Liver (tissue), 8 donors: ENCODE measurements at regions not wholly inside any gene's neighbourhood (a gene's known extent, or its start where the extent isn't known, plus 50 kb on each side); places are given as distances from the start of the nearest gene placed in this dataset.
A peak's percentile ranks its signal among the peaks of the same experiment; 100 is the strongest.
"Not testable (repeated sequence)": the region's sequence is repeated elsewhere in the genome, so short reads cannot be mapped to it uniquely, and the experiment has no call there.

Experiments
- DNase-seq: peaks from one replicate; pipeline ENCODE4 v3.0.0-alpha.2; 2017; ENCODE audit warnings: low spot score
- H3K27ac ChIP-seq, 2 donors: one replicate each; pipeline ENCODE4 v1.7.0; 2013; ENCODE audit warnings: inconsistent platforms in 2 of 2, low read length in 2 of 2, control low read depth in 1 of 2, low read depth in 1 of 2, mild to moderate bottlenecking in 1 of 2
- H3K27me3 ChIP-seq, 4 donors: one replicate each; pipeline versions ENCODE4 v1.6.1 to v1.7.0; 2013; ENCODE audit warnings: low read length in 3 of 4, inconsistent platforms in 1 of 4, mild to moderate bottlenecking in 1 of 4, moderate library complexity in 1 of 4; ENCODE audit not compliant: control insufficient read depth in 4 of 4, insufficient read depth in 4 of 4
- H3K36me3 ChIP-seq, 4 donors: one replicate each; pipeline versions ENCODE4 v1.6.1 to v1.7.0; 2013; ENCODE audit warnings: low read length in 3 of 4, mild to moderate bottlenecking in 3 of 4, low read depth in 1 of 4, moderate library complexity in 1 of 4; ENCODE audit not compliant: control insufficient read depth in 4 of 4, insufficient read depth in 3 of 4
- H3K4me1 ChIP-seq, 4 donors: one replicate each; pipeline versions ENCODE4 v1.6.1 to v1.7.0; 2013; ENCODE audit warnings: low read length in 3 of 4, mild to moderate bottlenecking in 3 of 4, moderate library complexity in 1 of 4; ENCODE audit not compliant: control insufficient read depth in 4 of 4, insufficient read depth in 4 of 4
- H3K4me3 ChIP-seq, 3 donors: one replicate each; pipeline versions ENCODE4 v1.6.1 to v1.7.0; 2013; ENCODE audit warnings: low read length in 3 of 3, control low read depth in 1 of 3, low read depth in 1 of 3, mild to moderate bottlenecking in 1 of 3
- H3K9ac ChIP-seq, 2 donors: one replicate each; pipeline ENCODE4 v1.7.0; 2013; ENCODE audit warnings: low read length in 2 of 2, mild to moderate bottlenecking in 2 of 2, moderate library complexity in 2 of 2, control low read depth in 1 of 2, low read depth in 1 of 2
- H3K9me3 ChIP-seq, 4 donors: one replicate each; pipeline versions ENCODE4 v1.6.1 to v1.7.0; 2013; ENCODE audit warnings: low read length in 3 of 4; ENCODE audit not compliant: control insufficient read depth in 4 of 4
- FOXA1 ChIP-seq: IDR thresholded peaks from 2 replicates; pipeline ENCODE4 v1.6.1; 2016; ENCODE audit warnings: antibody characterized with exemption
- GABPA ChIP-seq, 2 donors: IDR thresholded peaks in 1 of 2; conservative IDR thresholded peaks in 1 of 2; 2 replicates each; pipeline ENCODE4 v1.6.1; 2016; ENCODE audit warnings: antibody characterized with exemption in 2 of 2, mild to moderate bottlenecking in 1 of 2, moderate library complexity in 1 of 2
- HNF4A ChIP-seq, 2 donors: conservative IDR thresholded peaks; 2 replicates each; pipeline ENCODE4 v1.6.1; 2016; ENCODE audit warnings: antibody characterized with exemption in 2 of 2, mild to moderate bottlenecking in 2 of 2
- HNF4G ChIP-seq: IDR thresholded peaks from 2 replicates; pipeline ENCODE4 v1.6.1; 2016; ENCODE audit warnings: antibody characterized with exemption
- JUND ChIP-seq, 2 donors: IDR thresholded peaks; 2 replicates each; pipeline ENCODE4 v1.6.1; 2016; ENCODE audit warnings: antibody characterized with exemption in 2 of 2
- NR2F2 ChIP-seq: IDR thresholded peaks from 2 replicates; pipeline ENCODE4 v1.6.1; 2016; ENCODE audit warnings: antibody characterized with exemption
- RAD21 ChIP-seq, 2 donors: IDR thresholded peaks; 2 replicates each; pipeline ENCODE4 v1.6.1; 2016; ENCODE audit warnings: antibody characterized with exemption in 2 of 2, mild to moderate bottlenecking in 2 of 2
- SP1 ChIP-seq: IDR thresholded peaks from 2 replicates; pipeline ENCODE4 v1.6.1; 2018; ENCODE audit warnings: antibody characterized with exemption, mild to moderate bottlenecking
- WGBS: extraction: QIAGEN DNeasy Blood & Tissue Kit; methylation state at CpG from one replicate; pipeline ENCODE4 v1.1.7; 2013; 5-methylcytosine and 5-hydroxymethylcytosine counted together
- TF ChIP-seq, protein P1 (sequence below): IDR thresholded peaks from 2 replicates; pipeline ENCODE4 v1.6.1; 2016; ENCODE audit warnings: antibody characterized with exemption
- TF ChIP-seq, protein P2 (sequence below): IDR thresholded peaks from 2 replicates; pipeline ENCODE4 v1.6.1; 2016; ENCODE audit warnings: antibody characterized with exemption
- TF ChIP-seq, protein P3 (sequence below): fragments of 150-350 bp; IDR thresholded peaks from 2 replicates; pipeline ENCODE4 v1.5.1; 2017; ENCODE audit warnings: improper control_type of control experiment, low read depth, low read length; ENCODE audit not compliant: missing input control
- TF ChIP-seq, protein P4 (sequence below): IDR thresholded peaks from 2 replicates; pipeline ENCODE4 v1.6.1; 2016; ENCODE audit warnings: antibody characterized with exemption, mild to moderate bottlenecking
- donor health status: healthy.
- donor health status: healthy.
- donor health status: healthy.
- donor health status: healthy.
- donor health status: healthy.

DNA sequence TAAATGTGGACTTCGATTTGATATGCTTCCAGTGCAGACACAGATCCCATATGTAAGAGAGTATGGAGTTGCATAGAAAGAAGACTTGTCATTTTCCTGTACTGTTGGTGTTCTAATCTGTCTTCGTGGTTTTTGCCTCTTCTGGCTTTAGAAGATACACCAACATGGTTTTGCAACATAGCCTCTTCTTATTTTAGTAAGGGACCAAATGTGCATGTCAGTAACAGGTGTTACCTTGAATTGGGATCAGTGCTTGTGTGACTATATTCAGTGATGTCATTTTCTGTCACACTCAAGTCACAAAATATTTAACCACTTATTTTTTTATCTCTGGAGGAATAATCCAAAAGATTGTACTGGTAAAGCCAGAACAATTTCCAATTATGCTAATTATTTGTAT is 140.4 kb downstream of the SNRPN start:
- Histone ChIP-seq H3K4me1 (no peaks in the 10 kb centered on the region), H3K27me3 (no peaks in the 10 kb centered on the region), H3K27ac (no peak overlapping the region), H3K9me3 (peaks cover 18 to 79% (median 69%) of the 10 kb centered on the region in 4 donors), H3K36me3 (peaks cover 17 to 88% (median 67%) of the 10 kb centered on the region in 4 donors), H3K4me3 (peak overlapping the region in 1 of 3 donors; percentile 7), H3K9ac (no peak overlapping the region)
- no peak for DNase-seq
- TF ChIP-seq HNF4G: no peak
- TF ChIP-seq, protein P1, sequence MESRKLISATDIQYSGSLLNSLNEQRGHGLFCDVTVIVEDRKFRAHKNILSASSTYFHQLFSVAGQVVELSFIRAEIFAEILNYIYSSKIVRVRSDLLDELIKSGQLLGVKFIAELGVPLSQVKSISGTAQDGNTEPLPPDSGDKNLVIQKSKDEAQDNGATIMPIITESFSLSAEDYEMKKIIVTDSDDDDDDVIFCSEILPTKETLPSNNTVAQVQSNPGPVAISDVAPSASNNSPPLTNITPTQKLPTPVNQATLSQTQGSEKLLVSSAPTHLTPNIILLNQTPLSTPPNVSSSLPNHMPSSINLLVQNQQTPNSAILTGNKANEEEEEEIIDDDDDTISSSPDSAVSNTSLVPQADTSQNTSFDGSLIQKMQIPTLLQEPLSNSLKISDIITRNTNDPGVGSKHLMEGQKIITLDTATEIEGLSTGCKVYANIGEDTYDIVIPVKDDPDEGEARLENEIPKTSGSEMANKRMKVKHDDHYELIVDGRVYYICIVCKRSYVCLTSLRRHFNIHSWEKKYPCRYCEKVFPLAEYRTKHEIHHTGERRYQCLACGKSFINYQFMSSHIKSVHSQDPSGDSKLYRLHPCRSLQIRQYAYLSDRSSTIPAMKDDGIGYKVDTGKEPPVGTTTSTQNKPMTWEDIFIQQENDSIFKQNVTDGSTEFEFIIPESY: no peak
- 60% methylated on average over 2 of the region's 2 CpGs for WGBS

GRCh38 chr15:25099966-25100365 is 145.2 kb downstream of the SNRPN start:
- not testable (repeated sequence) for H3K9ac ChIP-seq, H3K4me1 ChIP-seq, H3K27ac ChIP-seq, H3K4me3 ChIP-seq, H3K27me3 ChIP-seq, DNase-seq
- Histone ChIP-seq H3K36me3 (peaks cover 15 to 69% (median 50%) of the 10 kb centered on the region in 4 donors), H3K9me3 (peaks cover 18 to 52% (median 36%) of the 10 kb centered on the region in 4 donors)
- whole genome bisulfite sequencing: 86% methylated on average over 8 of the region's 8 CpGs

- TF ChIP-seq, protein P2, sequence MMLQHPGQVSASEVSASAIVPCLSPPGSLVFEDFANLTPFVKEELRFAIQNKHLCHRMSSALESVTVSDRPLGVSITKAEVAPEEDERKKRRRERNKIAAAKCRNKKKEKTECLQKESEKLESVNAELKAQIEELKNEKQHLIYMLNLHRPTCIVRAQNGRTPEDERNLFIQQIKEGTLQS: no peak
- TF ChIP-seq NR2F2: no peak
- no peak for TF ChIP-seq FOXA1
- TF ChIP-seq, protein P3, sequence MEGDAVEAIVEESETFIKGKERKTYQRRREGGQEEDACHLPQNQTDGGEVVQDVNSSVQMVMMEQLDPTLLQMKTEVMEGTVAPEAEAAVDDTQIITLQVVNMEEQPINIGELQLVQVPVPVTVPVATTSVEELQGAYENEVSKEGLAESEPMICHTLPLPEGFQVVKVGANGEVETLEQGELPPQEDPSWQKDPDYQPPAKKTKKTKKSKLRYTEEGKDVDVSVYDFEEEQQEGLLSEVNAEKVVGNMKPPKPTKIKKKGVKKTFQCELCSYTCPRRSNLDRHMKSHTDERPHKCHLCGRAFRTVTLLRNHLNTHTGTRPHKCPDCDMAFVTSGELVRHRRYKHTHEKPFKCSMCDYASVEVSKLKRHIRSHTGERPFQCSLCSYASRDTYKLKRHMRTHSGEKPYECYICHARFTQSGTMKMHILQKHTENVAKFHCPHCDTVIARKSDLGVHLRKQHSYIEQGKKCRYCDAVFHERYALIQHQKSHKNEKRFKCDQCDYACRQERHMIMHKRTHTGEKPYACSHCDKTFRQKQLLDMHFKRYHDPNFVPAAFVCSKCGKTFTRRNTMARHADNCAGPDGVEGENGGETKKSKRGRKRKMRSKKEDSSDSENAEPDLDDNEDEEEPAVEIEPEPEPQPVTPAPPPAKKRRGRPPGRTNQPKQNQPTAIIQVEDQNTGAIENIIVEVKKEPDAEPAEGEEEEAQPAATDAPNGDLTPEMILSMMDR: no peak
- TF ChIP-seq GABPA (IDR thresholded peaks at IDR 0.05 in 1 of 2, conservative IDR thresholded peaks at IDR 0.05 in 1 of 2): no peak
- TF ChIP-seq HNF4A (conservative IDR thresholded peaks at IDR 0.05): no peak
- no peak for TF ChIP-seq RAD21 (IDR thresholded peaks at IDR 0.05)
- TF ChIP-seq, protein P4, sequence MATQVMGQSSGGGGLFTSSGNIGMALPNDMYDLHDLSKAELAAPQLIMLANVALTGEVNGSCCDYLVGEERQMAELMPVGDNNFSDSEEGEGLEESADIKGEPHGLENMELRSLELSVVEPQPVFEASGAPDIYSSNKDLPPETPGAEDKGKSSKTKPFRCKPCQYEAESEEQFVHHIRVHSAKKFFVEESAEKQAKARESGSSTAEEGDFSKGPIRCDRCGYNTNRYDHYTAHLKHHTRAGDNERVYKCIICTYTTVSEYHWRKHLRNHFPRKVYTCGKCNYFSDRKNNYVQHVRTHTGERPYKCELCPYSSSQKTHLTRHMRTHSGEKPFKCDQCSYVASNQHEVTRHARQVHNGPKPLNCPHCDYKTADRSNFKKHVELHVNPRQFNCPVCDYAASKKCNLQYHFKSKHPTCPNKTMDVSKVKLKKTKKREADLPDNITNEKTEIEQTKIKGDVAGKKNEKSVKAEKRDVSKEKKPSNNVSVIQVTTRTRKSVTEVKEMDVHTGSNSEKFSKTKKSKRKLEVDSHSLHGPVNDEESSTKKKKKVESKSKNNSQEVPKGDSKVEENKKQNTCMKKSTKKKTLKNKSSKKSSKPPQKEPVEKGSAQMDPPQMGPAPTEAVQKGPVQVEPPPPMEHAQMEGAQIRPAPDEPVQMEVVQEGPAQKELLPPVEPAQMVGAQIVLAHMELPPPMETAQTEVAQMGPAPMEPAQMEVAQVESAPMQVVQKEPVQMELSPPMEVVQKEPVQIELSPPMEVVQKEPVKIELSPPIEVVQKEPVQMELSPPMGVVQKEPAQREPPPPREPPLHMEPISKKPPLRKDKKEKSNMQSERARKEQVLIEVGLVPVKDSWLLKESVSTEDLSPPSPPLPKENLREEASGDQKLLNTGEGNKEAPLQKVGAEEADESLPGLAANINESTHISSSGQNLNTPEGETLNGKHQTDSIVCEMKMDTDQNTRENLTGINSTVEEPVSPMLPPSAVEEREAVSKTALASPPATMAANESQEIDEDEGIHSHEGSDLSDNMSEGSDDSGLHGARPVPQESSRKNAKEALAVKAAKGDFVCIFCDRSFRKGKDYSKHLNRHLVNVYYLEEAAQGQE: no peak
- no peak for TF ChIP-seq JUND (IDR thresholded peaks at IDR 0.05)
- no peak for TF ChIP-seq SP1
- H3K9ac ChIP-seq: no peak overlapping the region
- peak overlapping the region in 2 of 3 donors; percentile 35 to 70 for H3K4me3 ChIP-seq
- H3K9me3 ChIP-seq: peaks cover 11 to 50% (median 44%) of the 10 kb centered on the region in 4 donors
- DNase-seq: no peak
- no peaks in the 10 kb centered on the region for H3K4me1 ChIP-seq
- no peak overlapping the region for H3K27ac ChIP-seq
- no peaks in the 10 kb centered on the region for H3K27me3 ChIP-seq
- peaks cover 8 to 77% (median 63%) of the 10 kb centered on the region in 4 donors for H3K36me3 ChIP-seq
- WGBS: 57% methylated on average over 1 of the region's 1 CpG
Observed at GRCh38 chr15:25106209-25106608, 151.4 kb downstream of the SNRPN start.
